ENCODE measurements at regions not wholly inside any gene's neighbourhood (a gene's known extent, or its start where the extent isn't known, plus 50 kb on each side); places are given as distances from the start of the nearest gene placed in this dataset.

- no peak for TF ChIP-seq CTCF (IDR thresholded peaks at IDR 0.05; ENCODE audit: poor library complexity)
- TF ChIP-seq EZH2 (IDR thresholded peaks at IDR 0.05; ENCODE audit: borderline replicate concordance), result no peak
- no peak for TF ChIP-seq EZH2phosphoT487 (IDR thresholded peaks at IDR 0.05; ENCODE audit: low read depth, severe bottlenecking, unreplicated experiment)
These were observed 59.7 kb upstream of the CCDC196 start for GRCh38 chr14:66426451-66426850.

All from hepatocyte (in vitro differentiated cells).